ENCODE measurements at regions not wholly inside any gene's neighbourhood (a gene's known extent, or its start where the extent isn't known, plus 50 kb on each side); places are given as distances from the start of the nearest gene placed in this dataset.
"Not testable (repeated sequence)": the region's sequence is repeated elsewhere in the genome, so short reads cannot be mapped to it uniquely, and the experiment has no call there.

- DNase-seq = not testable (repeated sequence)
Measured at GRCh38 chr18:44362213-44362612, 318.5 kb upstream of the SETBP1 start.

GRCh38 chr18:44370861-44371260 is 309.8 kb upstream of the SETBP1 start:
- DNase-seq = no peak

- no peak for DNase-seq
Measured at GRCh38 chr18:44374966-44375365, 305.7 kb upstream of the SETBP1 start.

- DNase-seq = no peak
Measured at GRCh38 chr18:44386401-44386800, 294.3 kb upstream of the SETBP1 start.

- DNase-seq = no peak
Measured at GRCh38 chr18:44388329-44388728, 292.4 kb upstream of the SETBP1 start.

- DNase-seq = no peak
Measured at GRCh38 chr18:44392933-44393332, 287.8 kb upstream of the SETBP1 start.

GRCh38 chr18:44393406-44393805 is 287.3 kb upstream of the SETBP1 start:
- no peak for DNase-seq

- DNase-seq = no peak
Measured at GRCh38 chr18:44396550-44396949, 284.1 kb upstream of the SETBP1 start.

GRCh38 chr18:44409071-44409470 is 271.6 kb upstream of the SETBP1 start:
- DNase-seq = no peak

- no peak for DNase-seq
Measured at GRCh38 chr18:44409515-44409914, 271.2 kb upstream of the SETBP1 start.

- DNase-seq = no peak
Measured at GRCh38 chr18:44410740-44411139, 269.9 kb upstream of the SETBP1 start.

- DNase-seq = no peak
Measured at GRCh38 chr18:44411262-44411905, 269.3 kb upstream of the SETBP1 start.

- no peak for DNase-seq
Measured at GRCh38 chr18:44411976-44412375, 268.7 kb upstream of the SETBP1 start.

GRCh38 chr18:44423814-44424644 is 256.7 kb upstream of the SETBP1 start:
- no peak for DNase-seq

- DNase-seq = no peak
Measured at GRCh38 chr18:44424645-44425035, 256.0 kb upstream of the SETBP1 start.

- no peak for DNase-seq
Measured at GRCh38 chr18:44425161-44425560, 255.5 kb upstream of the SETBP1 start.

GRCh38 chr18:44437603-44438002 is 243.1 kb upstream of the SETBP1 start:
- no peak for DNase-seq

- DNase-seq = no peak
Measured at GRCh38 chr18:44450226-44450625, 230.5 kb upstream of the SETBP1 start.

GRCh38 chr18:44452346-44452745 is 228.3 kb upstream of the SETBP1 start:
- DNase-seq = no peak

- peak; percentile 2 for DNase-seq
Measured at GRCh38 chr18:44453505-44453904, 227.2 kb upstream of the SETBP1 start.

GRCh38 chr18:44458777-44459176 is 221.9 kb upstream of the SETBP1 start:
- DNase-seq = peak; percentile 60

- DNase-seq = peak; percentile 33
Measured at GRCh38 chr18:44464398-44465180, 216.1 kb upstream of the SETBP1 start.

- no peak for DNase-seq
Measured at GRCh38 chr18:44465381-44465841, 215.3 kb upstream of the SETBP1 start.

- DNase-seq = no peak
Measured at GRCh38 chr18:44466997-44467396, 213.7 kb upstream of the SETBP1 start.
